Stimulated activated CD8-positive, alpha-beta memory T cell treated with anti-CD3 and anti-CD28 coated beads, Interleukin-15, amount 100 ng/mL, for 48 hours (primary cell): ENCODE measurements at regions not wholly inside any gene's neighbourhood (a gene's known extent, or its start where the extent isn't known, plus 50 kb on each side); places are given as distances from the start of the nearest gene placed in this dataset.

Experiments used
- DNase-seq, 2 donors: peaks; one replicate each; pipeline ENCODE4 v3.0.0-alpha.2; 2020; ENCODE audit warnings: low read depth in 2 of 2

DNA sequence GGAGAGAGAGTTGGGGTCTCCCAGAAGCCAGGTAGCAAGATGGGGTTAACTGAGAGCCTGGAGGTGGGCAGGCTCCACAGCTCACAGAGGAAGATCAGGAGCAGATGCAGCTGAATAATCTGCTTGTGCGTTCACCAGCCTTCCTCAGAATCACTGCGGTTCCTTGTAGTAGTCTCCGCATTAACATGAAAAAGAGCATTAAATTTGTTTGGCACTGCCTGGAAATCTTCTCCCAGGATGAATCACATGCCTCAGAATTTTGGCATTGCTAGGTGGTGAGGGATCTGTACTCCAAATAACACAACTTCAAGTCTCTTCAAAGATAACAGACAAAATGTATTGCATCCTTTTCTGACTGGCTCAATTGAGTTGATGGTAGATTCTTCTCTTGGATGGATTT, 700.6 kb upstream of the ARRDC4 start:
- DNase-seq = no peak

DNA sequence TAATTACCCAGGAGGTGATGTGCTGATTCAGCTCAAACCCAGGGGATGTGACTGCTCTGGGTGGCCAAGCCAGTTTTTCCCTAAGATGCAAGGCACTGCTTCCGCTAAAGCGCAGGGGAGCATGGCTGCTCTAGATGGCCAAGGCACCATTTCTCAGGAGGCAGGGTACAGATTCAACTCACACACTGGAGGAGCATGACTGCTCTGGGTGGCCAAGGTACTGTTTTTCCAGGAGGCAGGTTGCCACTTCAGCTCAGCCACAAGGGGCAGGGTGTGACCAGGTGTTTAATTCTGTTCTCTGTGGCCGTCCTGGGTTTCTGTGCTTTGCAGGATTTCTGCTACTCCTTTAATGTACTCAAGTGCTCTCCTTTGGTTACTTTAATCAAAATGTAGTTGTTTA, 659.3 kb upstream of the ARRDC4 start:
- no peak for DNase-seq

DNA sequence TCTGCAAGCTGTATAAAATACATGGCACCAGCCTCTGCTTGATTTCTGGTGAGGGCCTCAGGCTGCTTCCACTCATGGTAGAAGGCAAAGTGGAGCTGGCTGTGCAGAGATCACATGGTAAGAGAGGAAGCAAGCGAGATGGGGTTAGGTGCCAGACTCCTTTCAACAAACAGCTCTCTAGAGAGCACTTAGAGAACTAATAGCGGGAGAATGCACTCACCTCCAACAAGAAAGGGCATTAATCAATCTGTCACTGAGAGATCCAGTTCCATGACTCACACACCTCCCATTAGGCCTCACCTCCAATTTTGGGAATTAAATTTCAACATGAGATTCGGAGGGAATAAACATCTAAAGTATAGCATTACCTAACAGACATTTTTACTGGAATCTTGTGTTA, 644.1 kb upstream of the ARRDC4 start:
- no peak for DNase-seq

DNA sequence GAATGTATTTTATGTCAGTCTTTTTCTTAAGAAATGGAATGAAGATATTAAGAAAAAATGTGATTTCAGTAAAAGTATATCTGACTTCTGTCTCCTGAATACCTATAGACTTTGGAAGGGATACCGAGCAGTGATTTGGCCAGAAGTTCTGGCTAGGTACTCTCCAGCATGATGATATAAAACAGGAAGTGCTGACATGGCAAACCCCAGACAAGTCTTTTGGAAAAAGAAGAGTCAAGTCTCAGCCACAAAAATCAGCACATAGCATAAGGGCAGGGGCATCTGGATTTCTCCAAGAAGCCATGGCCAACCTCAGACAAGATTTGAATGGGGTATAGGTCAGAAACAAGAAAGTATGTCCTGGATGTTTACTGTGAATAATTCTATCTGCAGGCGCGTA, 643.3 kb upstream of the ARRDC4 start:
- DNase-seq = no peak

DNA sequence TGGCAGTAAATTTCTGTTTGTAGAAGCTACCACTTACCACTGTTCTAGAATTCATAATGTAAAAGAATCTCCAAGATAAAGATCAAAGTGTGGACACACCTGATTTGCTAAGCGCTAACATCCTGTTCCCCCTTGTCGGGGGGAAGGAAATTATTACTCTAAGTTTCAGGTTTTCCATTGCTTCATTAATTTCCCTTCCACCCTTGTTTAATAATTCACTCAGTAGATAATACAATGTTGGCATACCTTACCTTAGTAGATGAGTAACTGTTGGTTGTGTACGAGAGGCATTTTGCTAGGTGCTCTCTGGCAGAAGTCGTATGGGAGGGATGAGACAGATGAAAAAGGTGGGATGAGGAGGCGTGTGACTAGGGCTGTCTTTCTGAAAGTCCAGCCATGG, 641.2 kb upstream of the ARRDC4 start:
- DNase-seq = no peak

DNA sequence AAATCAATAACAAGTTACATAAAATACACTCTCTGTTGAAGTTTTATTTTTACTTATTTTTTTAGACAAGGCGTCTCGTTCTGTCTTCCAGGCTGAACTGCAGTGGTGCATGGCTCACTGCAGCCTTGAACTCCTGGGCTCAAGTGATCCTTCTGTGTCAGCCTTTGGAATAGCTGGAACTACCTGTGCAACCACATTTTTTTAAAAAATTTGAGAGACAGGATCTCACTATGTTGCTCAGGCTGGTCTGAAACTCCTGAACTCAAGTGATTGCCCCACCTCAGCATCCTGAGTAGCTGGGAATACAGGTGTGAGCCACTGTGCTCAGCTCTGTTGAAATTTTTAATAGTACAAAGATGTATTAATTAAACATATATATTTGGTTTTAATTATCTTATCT, 614.3 kb upstream of the ARRDC4 start:
- no peak for DNase-seq

DNA sequence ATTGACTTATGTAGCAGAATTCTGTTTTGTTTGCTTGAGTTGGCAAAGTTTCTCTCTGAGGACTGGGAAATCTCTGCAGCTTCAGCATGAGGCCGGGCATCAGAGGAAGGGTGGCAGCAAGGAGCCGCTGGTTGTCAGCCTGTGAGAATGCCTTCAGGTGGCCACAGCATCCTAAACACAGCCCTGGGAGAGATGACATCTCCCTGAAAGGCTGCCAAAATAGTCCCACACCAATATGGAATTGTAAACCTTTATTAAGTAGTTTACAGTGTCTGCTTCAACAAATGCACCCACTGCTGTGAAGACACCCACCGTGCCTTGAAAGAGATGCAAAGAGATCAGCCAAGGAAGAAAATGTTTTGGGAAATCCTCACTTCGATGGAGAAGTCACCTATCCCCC, 609.7 kb upstream of the ARRDC4 start:
- no peak for DNase-seq

DNA sequence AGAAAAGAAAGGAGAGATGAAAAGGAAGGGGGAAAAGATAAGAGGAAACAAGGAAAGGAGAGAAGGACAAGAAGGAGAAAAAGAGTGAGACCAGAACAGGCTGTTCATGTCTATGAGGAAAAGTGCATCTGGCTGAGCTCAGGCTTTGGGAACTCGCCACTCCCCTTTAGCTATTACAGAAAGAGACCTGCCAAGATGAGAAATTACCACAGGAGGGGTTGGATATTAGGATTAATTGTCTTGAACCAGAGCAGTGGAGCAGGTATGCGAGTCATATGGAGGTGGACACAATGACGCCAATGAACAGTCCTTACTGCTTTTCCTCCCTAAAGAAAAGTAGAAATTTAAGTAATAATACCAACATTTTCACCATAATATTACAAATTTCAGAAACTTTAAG, 577.0 kb upstream of the ARRDC4 start:
- DNase-seq = no peak

DNA sequence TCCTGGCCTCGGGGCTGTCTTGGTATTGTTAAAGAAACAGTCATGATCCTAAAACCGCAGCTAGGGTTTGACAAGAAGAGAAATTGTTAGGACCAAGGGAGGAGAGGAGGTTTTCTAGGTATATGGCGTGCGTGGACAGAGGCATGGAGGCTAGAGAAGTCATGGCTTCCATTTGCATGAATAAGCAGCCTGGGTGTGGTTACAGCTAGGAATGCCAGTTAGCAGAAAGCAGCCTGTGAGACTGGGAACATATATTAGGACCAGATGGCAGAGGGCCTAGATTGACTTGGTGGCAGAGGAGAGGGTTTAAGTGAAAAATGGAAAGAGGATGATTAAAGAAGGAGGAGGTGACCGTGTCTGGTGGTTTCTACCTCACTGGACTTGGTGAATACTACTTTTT, 573.6 kb upstream of the ARRDC4 start:
- no peak for DNase-seq

DNA sequence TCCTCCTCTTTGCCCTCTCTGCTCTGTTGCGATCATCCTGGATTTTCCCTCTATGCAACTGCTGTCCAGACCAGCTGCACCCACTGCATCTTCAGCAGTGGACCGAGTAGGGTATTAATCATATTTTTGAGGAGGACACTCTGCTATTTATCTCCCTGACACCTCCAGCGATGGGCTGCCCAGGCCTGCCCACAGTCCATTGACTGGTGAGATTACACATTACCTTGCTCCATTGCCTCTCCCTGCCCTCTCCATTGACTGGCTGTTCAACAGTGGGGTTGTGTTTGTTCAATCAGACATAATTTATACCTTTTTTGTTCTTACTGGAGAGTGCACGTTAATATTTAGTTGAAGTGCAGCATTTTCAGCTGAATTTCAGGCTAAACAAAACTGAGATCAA, 559.3 kb upstream of the ARRDC4 start:
- no peak for DNase-seq

DNA sequence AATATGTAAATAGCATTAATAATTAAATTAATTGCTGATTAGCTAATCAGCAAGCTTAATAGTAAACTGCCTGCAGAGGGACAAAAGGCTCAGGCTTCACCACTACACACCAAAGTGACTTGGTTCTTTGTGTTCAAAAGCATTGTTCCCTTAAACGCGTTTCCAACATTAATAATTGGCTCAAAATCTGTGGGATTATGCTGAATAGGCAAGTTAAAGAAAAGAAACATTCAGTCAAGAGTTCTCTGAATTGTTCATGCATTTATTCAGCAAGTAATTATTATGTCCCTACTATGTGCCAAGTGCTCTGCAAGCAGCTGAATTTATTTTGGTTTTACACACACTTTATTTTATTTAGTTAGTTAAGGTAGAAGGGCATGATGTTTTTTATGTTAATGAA, 558.5 kb upstream of the ARRDC4 start:
- no peak for DNase-seq

DNA sequence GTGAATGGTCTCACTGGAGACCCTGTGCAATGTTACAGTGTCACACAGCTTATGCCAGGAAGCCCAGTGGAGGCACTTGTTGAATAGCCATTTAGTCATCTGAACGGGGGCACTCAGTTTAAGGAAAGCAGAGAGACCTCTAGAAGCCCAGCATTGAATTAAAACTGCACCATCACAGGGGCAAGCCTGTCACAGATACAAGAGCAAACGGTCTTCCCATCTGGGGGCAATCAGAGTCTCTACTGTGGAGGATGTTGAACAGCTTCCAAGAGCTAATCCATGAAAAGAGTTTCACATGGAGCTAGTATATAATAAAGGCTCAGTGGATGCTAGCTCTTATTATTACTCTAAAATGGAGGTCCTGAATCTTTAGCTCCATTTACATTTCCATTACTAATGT, 553.7 kb upstream of the ARRDC4 start:
- DNase-seq = no peak

DNA sequence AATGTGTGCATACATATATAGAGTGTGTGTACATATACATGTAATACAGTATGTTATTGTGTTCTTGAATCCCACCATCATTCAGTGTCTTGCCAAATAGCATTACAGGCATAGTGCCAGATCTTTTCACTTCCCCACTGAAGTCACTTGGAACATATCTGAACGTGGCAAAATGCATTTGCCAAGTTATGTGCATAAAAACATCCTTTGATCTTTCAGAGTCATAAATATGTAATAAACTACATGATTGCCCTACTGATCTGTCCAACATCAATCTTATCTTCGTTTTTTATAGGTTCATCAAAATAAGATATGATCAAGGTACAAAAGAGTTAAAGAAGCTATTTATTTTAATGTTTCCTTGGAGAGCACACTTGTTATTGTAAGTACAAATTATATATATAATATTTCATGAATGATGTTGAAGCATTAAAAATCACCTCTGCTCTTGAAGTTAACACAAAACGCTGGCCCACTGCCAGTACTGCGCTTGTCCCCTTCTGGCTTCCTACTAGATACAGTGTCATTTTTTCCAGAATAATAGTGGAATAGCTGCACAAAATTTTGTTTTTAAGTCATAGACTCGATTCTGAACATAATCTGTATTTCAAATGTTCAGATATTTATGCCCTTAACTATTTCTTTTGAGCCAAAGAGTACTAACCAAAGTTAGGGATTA, 549.5 kb upstream of the ARRDC4 start:
- no peak for DNase-seq

DNA sequence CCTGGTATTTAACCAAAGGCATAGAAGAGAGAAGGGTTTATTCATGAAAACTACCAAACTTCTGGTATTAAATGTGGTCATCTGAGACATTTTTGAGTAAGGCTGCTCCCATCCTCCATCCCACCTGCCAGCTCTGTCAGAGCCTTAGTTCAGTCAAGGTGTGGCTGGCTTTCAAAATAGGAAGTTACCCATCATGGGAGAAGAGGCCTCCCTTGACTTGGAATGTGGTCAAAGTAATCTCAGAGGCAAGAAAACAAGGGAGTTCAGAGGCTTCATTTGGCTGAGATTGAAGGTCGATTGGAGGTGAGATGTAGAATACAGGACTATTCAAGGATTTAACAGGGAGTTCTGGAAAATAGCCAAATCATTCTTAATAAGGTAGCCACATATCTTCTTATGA, 540.4 kb upstream of the ARRDC4 start:
- DNase-seq = no peak

DNA sequence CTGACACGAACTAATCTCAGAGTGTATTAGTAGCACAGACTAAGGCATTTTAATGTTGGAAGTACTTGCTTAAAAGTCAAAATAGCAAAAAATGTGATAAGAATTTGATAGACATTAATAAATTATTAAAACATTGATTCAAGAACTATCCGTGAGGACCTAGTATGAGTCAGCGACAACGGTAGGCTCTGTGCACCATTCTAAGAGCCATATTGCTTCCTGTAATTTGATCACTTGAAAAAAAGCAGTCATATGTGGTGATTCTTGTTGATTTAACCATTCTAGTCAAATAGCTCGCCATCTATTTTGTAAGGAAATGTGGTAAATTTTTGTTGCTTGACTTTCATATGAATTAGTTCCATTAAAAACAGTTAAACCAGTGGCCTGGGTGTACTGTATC, 534.9 kb upstream of the ARRDC4 start:
- DNase-seq = no peak

DNA sequence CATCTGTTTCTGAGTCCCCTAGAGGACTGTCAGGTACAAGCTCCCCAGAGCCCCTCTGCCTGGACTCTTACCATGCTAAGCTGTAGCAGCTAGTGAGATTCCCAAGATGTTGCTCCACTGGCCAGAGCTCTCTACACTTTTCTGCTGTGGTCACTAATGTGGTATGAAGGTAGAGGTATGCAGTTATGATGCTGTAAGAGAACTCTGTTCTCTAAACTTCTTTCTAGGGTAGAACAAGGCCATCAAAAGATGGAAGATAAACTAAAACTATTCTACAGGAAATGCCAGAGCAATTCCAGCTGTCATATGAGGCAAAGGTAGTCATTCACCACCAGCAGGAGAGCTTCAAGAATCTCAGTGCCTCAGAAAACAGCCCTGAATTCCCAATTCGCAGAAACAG, 517.4 kb upstream of the ARRDC4 start:
- no peak for DNase-seq

DNA sequence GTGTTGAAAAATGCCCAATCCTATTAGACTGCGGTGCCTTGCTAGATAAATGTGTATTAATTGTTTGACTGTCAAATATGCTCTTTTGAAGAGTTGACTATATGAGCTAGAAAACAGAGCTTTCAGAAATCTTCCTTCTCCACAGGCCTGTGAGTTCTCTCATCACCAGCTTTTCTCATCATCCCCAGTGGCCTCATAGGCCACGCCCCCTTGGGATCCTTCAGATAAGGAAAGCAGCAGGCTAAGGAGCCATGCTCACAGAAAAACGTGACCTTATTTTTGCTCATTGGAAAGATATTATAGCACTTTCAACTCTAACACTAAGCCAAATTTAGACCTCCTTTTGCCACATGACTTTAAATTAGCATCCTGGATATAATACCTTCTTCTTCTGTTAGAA, 514.4 kb upstream of the ARRDC4 start:
- DNase-seq = no peak

DNA sequence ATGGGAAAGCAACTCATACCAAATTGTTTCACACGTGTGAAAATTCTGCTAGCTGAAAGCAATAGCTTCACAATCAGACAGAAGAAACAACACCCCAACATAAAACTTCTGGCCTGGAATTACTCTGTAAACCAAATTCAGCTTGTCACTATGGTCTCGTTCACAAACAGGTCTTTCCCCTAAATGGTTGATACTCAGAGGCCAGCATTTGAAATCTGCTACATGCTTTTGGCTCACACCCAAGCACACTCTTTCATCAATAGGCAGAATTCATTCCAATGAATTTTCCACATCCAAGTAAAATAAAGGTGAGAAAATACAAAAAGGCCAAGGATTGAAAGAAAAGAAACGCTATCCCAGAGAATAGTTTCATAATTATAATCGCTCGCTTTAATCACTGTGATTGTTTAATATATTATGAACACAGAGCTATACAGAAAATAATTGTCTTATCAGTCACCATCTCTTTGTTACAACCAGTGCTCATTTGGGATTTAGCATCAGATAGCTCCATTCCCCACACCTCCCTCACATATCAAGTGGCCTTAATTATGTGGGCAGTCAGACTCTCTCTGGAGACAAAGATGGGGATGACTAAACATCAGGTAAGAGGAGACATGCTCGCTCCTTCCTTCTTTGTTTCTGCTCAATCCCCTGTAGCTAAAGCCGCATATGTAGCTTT, 503.8 kb upstream of the ARRDC4 start:
- DNase-seq = no peak

DNA sequence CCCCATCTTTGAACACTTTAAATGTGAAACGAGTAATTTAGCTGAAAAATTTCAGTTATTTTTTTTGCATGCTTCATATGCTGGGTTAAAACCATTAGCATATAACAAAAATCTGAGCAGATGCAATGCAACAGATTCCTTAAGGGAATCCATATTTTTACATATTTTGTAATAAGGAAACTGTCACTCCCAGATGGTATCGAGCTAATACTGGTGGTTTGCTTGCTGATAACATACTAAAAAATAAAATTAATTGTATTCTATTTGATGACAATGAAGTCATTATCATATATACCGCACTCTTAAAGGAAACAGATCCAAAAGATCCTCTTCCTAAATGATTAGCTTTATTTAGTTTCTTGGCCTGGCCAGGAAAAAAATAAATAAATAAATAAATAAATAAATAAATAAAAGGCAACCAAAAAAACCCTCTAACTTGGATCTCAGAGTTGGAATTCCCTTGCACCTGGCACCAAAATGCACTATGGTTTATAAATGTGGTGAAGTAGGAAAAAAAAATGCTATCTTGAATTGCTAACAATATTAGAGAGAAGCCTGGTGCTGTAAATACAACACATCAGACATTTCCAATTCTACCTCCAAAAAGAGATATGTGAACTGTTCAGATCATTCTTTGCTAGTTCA, 503.2 kb upstream of the ARRDC4 start:
- DNase-seq = no peak

DNA sequence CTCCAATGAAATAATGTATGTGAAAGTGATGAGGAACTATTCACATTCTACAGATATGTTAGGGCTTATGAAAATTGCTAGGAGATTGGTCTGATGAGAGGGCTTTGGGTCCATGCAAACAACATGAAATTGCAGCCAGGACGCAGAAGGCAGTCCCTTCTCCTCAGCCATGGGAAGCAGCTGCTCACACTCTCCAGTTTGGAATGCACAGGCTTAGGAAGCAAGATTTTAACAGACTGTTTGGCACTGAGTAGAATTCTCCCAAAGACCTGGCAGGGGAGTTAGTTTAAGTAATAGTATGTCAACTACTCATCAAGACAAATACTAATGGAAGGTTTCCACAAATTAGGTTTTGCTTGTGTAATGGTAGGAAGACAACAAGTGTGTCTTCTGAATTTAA, 500.7 kb upstream of the ARRDC4 start:
- no peak for DNase-seq

DNA sequence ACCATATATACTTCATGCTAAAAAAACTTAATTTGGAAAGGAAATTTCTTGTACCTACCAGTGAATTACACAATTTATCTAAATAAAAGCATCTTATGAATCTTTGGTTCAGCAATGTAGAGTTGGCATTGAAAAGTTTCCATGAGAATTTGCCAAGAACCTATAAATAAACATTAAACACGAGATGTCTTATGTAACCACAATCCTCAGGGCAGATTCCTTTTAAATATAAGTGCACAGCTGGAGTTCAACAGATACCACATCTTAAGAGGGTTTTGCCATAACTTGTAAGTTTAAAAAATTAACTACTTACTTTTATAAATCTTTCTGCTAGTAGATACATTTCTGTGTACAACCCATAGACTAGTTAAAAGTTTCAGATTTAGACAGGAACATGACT, 499.3 kb upstream of the ARRDC4 start:
- DNase-seq = no peak

DNA sequence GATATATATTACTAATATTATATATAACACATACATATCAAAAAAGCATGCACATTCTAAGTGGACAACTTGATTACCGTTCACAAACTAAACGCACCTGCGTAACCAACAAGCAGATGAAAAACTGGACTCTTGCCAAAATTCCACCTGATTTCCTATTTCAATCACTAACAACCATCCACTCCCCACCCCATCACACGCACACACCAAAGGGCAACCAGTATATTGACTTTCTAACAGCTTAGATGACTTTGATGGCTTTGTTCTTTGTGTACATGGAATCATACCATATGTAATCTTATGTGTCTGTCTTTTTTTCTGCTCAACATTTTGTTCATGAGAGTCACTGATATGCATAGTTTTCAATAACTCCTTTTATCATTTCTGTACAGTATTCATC, 496.8 kb upstream of the ARRDC4 start:
- DNase-seq = no peak

DNA sequence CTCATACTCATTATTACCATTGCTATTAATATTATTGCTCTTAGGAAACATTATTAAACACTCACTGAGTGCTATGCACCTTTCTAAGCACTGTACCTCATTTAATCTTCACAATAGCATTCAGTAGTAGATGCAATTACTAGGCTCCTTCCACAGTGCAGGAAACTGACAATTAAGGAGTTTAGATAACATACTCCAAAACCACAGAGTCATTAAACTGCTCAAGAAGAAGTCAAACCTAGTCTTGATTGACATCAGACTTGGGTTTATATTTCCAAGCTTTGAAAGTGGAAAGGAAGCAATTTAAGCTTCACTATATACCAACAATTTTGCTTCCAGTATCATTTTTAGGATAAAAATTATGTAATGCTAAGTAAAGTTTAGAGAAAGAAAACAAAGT, 490.1 kb upstream of the ARRDC4 start:
- no peak for DNase-seq

DNA sequence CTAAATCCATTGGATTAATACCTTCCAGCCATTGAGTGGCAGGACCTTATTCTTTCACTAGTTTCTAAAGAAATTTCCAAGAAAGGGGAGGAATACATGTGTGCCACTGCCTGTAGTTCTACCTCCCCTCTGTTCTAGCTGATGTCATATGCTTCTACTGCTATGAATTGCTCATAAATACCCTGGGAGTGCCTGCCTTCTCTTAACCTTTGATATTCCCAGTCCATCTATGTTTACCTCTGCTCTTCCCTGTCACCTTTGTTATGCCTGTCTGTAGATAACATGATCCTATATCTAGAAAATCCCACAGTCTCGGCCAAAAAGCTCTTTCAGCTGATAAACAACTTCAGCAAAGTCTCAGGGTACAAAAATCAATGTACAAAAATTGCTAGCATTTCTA, 486.9 kb upstream of the ARRDC4 start:
- DNase-seq = no peak
